ENCODE measurements at regions not wholly inside any gene's neighbourhood (a gene's known extent, or its start where the extent isn't known, plus 50 kb on each side); places are given as distances from the start of the nearest gene placed in this dataset.

DNA sequence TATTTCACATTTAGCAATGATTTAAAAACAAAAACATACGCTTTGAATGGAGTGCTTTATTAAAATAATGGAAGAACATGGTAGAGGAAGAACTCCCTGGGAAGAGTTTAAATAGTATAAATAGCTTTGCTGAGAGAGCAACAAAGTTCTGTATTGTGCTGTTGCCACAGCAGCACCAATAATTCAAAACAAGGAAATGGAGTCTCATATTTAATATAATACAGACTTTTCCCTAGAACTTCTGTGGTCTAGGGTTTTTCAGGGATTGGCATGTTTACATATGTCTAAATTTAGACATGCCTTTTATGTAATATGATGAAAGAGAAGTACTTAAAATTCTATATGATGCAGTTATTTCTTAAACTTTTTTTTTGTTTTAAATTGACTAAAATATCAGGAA, 217.2 kb upstream of the HDAC9 start:
- Histone ChIP-seq H3K27ac (ENCODE audit: insufficient read depth, low read length) (no peak overlapping the region), H3K9ac (ENCODE audit: low read depth, low read length) (no peak overlapping the region), H3K27me3 (ENCODE audit: control insufficient read depth, insufficient read depth, low read length) (no peaks in the 10 kb centered on the region), H3K4ac (ENCODE audit: low read depth, low read length) (no peak overlapping the region), H3K4me2 (ENCODE audit: low read depth, low read length) (no peak overlapping the region), H4K5ac (ENCODE audit: low read depth, low read length) (no peak overlapping the region), H3K4me3 (ENCODE audit: insufficient read depth, low read depth, low read length) (no peak overlapping the region), H2AK5ac (ENCODE audit: low read depth, low read length) (no peak overlapping the region), H3K79me1 (ENCODE audit: low read depth in 1 of 2, low read length in 2 of 2) (no peaks in the 10 kb centered on the region), H2BK120ac (ENCODE audit: low read depth, low read length) (no peak overlapping the region), H3K36me3 (ENCODE audit: control insufficient read depth, insufficient read depth, low read length) (no peaks in the 10 kb centered on the region), H3K9me3 (ENCODE audit: control insufficient read depth, insufficient read depth, low read length) (no peaks in the 10 kb centered on the region), H3K18ac (ENCODE audit: low read depth, low read length) (no peak overlapping the region), H4K20me1 (ENCODE audit: insufficient read depth, low read length) (no peaks in the 10 kb centered on the region), H2AK9ac (replicated peaks; ENCODE audit: low read depth, low read length, poor library complexity) (no peak overlapping the region), H3K9me1 (ENCODE audit: insufficient read depth, low read length) (no peaks in the 10 kb centered on the region), H3K14ac (replicated peaks; ENCODE audit: low read depth, low read length) (no peak overlapping the region), H3K4me1 (ENCODE audit: control insufficient read depth, insufficient read depth, low read length) (no peaks in the 10 kb centered on the region), H2BK20ac (ENCODE audit: low read depth, low read length) (no peak overlapping the region), H4K91ac (ENCODE audit: insufficient read depth, low read depth, low read length) (no peak overlapping the region), H3K56ac (ENCODE audit: extremely low read depth, insufficient read depth, low read length) (no peak overlapping the region), H4K8ac (ENCODE audit: low read depth in 2 of 2, low read length in 2 of 2) (no peak overlapping the region), H2AFZ (replicated peaks; ENCODE audit: low read length, poor library complexity) (no peak overlapping the region), H2BK5ac (ENCODE audit: low read depth, low read length, poor library complexity, severe bottlenecking) (no peak overlapping the region), H3K23ac (ENCODE audit: low read depth, low read length) (no peak overlapping the region), H2BK15ac (ENCODE audit: low read depth, low read length) (no peak overlapping the region)
- DNase-seq: no peak
- in situ Hi-C loops (cut with MboI; ENCODE audit: low sequenced_read_pairs): no loop called here
- intact Hi-C loops (cut with micrococcal nuclease): no loop called here
- no CpG with 5 or more reads among the region's 1 CpG for WGBS, 2 experiments (ENCODE audit: extremely low coverage in 2 of 2, insufficient read length in 1 of 2)
- ChIA-PET CTCF (no interaction called here), POLR2A (ENCODE audit: unreplicated experiment) (no interaction called here)
- no TSS peak for BruUV-seq (replicated peaks)
- ATAC-seq (ENCODE audit: low read depth): no peak
- dilution Hi-C loops (cut with HindIII; ENCODE audit: low sequenced_read_pairs, unreplicated experiment): no loop called here
- TF ChIP-seq, protein P1, sequence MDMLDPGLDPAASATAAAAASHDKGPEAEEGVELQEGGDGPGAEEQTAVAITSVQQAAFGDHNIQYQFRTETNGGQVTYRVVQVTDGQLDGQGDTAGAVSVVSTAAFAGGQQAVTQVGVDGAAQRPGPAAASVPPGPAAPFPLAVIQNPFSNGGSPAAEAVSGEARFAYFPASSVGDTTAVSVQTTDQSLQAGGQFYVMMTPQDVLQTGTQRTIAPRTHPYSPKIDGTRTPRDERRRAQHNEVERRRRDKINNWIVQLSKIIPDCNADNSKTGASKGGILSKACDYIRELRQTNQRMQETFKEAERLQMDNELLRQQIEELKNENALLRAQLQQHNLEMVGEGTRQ (IDR thresholded peaks at IDR 0.05; ENCODE audit: low read depth, low read length): no peak
- TF ChIP-seq MAZ (IDR thresholded peaks at IDR 0.05; ENCODE audit: borderline replicate concordance, low read depth, low read length) (no peak), NFE2L2 (IDR thresholded peaks at IDR 0.05; ENCODE audit: low read depth, low read length) (no peak), CHD1 (IDR thresholded peaks at IDR 0.05; ENCODE audit: low read depth, low read length) (no peak), BHLHE40 (IDR thresholded peaks at IDR 0.05; ENCODE audit: low read depth, low read length) (no peak)

Measured in IMR-90 (cell line).